Hepatocyte (in vitro differentiated cells): ENCODE measurements at regions not wholly inside any gene's neighbourhood (a gene's known extent, or its start where the extent isn't known, plus 50 kb on each side); places are given as distances from the start of the nearest gene placed in this dataset.

ENCODE experiments used
- EZH2 ChIP-seq: fragments of 200-600 bp; sonication (generic); IDR thresholded peaks from 2 replicates; pipeline ENCODE4 v1.6.1; 2016; ENCODE audit warnings: antibody characterized with exemption, mild to moderate bottlenecking, borderline replicate concordance
- EZH2phosphoT487 ChIP-seq: fragments of 200-600 bp; sonication (generic); IDR thresholded peaks from one replicate; pipeline ENCODE4 v1.6.1; 2018; ENCODE audit warnings: antibody characterized with exemption, mild to moderate bottlenecking, low read depth, moderate library complexity; ENCODE audit not compliant: unreplicated experiment, severe bottlenecking
- TF ChIP-seq, protein P1 (sequence below): fragments of 200-600 bp; sonication (generic); IDR thresholded peaks from 2 replicates; pipeline ENCODE4 v1.5.1; 2016; ENCODE audit warnings: antibody characterized with exemption, mild to moderate bottlenecking; ENCODE audit not compliant: poor library complexity

DNA sequence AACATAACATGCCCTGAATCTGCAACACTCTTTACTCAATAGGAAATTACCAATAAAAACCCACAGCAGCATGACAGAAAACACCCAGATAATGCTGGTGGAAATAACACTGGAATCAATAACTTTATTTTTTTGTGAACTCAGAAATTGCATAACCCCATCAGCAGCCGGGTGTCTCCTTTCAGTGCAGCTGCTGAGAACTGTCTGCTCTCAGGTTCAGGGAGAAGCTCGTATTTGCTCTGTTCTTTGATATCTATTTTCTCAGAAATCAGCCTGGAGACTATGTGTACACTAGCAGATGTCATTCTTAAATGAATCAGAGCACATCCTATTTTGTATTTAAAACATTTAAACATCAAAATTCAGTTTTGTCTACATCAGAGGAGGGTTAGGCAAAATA is 506.0 kb downstream of the POM121L12 start:
- TF ChIP-seq, protein P1, sequence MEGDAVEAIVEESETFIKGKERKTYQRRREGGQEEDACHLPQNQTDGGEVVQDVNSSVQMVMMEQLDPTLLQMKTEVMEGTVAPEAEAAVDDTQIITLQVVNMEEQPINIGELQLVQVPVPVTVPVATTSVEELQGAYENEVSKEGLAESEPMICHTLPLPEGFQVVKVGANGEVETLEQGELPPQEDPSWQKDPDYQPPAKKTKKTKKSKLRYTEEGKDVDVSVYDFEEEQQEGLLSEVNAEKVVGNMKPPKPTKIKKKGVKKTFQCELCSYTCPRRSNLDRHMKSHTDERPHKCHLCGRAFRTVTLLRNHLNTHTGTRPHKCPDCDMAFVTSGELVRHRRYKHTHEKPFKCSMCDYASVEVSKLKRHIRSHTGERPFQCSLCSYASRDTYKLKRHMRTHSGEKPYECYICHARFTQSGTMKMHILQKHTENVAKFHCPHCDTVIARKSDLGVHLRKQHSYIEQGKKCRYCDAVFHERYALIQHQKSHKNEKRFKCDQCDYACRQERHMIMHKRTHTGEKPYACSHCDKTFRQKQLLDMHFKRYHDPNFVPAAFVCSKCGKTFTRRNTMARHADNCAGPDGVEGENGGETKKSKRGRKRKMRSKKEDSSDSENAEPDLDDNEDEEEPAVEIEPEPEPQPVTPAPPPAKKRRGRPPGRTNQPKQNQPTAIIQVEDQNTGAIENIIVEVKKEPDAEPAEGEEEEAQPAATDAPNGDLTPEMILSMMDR, result no peak
- no peak for TF ChIP-seq EZH2
- TF ChIP-seq EZH2phosphoT487, result no peak
